ENCODE measurements at regions not wholly inside any gene's neighbourhood (a gene's known extent, or its start where the extent isn't known, plus 50 kb on each side); places are given as distances from the start of the nearest gene placed in this dataset.

DNA sequence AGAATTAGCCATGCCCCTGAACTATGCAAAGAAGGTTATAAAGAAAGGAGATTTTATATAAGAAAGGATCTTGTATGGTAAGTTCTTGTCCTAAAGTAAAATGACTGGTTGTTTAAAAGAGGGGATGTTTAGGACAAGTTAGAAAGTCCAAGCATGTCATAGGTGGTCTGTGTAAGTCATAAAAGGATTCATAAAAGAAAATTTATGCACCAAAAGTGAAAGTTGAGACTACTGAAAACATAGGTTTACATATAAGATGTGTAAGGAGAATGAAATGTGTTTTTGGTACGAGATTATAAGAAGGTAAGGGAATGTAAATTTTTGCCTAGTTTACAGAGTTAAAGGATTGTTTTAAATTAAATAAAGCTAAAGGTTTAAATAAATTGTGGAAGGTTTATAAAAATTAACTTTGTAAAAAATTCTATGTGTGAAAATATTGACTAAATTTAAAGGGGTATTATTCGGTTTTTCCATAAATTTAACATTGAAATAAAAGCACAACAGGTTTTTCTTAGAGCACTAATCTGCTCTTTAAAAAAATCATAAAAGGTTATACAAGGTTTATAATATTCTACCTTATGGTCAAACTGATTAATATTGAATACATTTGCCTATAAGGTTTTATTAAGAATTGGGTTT is 93.6 kb upstream of the UST start:
- DNase-seq (ENCODE audit: low spot score): no peak

DNA sequence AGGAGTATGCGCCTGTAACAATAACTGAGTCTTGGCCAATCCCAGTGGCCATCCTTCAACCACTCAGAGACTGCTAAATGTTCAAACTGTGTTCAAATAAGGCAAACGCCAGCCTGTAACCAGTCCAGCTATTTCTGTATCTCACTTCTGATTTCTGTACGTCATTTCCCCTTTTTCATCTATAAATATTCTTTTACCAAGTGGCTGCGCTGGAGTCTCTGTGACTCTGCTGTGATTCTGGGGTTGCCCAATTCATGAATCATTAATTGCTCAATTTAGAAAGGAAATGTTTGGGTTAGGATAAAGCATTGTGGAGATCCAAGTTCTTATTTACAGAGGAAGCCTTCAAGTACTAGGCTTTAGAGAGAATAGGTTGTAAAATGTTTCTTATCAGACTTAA is 89.8 kb upstream of the UST start:
- DNase-seq (ENCODE audit: low spot score): no peak

DNA sequence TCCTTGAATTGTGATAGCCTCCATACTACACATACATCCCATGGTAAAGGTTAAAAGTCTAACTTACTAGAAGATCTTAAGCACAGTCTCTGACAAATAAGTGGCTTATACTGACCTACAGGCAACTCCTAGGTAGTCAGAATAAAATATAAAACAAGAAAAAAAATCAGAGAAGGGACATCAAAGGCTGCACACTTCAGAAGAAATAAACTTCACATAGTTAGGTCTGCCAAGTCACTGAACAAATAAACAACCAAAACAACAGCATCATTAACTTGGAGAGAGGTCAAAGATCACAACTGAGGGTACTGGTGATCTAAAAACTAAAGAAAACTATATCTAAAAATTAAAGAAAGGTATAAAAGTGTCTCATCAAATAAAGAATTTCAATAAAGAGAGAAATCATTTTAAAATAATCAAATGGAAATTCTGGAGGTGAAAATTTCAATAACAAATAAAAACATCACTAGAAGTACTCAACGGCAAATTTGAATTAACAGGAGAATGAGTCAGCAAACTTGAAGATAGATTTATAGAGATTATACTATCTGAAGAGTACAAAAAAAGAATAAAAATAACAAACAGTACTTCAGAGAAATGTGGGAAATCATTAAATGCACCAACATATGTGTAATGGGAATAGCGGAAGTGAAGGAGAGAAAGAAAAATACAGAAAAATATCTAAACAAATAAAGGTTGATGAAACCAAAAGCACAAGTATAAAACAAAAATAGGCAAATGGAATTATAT is 88.0 kb upstream of the UST start:
- DNase-seq (ENCODE audit: low spot score): no peak

DNA sequence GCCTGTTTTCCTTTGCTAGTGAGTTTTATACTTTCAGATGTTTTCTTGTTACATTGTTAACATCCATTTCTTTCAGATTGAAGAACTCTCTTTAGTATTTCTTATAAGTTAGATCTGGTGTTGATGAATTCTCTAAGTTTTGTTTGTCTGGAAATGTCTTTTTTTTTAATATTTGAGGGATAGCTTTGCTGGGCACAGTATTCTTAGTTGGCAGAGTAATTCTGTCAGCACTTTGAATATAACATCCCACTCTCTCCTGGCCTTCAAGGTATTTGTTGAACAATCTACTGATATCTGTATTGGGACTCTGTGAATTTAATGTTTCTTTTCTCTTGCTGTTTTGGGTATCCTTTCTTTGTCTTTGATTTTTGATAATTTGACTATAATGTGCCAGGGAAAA is 79.4 kb upstream of the UST start:
- DNase-seq (ENCODE audit: low spot score): no peak

DNA sequence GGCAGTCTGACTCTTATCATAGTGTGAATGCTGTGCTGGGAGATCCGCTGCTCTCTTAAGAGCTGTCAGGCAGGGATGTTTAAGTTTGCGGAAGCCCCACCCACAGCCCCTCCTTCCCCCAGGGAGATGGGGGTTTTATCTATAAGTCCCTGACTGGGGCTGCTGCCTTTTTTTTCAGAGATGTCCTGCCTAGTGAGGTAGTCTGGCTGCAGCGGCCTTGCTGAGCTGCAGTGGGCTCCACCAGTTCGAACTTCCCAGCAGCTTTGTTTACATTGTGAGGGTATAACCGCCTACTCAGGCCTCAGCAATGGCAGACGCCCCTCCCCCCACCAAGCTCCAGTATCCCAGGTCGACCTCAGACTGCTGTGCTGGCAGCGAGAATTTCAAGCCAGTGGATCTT is 75.7 kb upstream of the UST start:
- DNase-seq (ENCODE audit: low spot score): no peak

DNA sequence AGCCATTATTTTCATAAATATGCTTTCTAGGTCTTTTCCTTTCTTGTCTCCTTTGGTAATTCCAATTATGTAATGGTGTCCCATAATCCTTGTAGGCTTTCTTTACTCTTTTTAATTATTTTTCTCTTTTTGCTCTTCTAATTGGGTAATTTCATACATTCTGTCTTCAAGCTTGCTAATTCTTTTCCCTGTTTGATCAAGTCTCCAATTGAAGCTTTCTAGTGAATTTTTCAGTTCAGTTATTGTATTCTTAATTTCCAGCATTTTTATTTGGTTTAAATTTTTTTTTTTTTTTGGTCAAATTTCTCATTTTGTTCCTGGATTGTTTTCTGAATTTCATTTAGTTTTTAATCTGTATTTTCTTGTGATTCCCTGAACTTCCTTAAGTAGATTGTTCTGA is 74.9 kb upstream of the UST start:
- no peak for DNase-seq (ENCODE audit: low spot score)

DNA sequence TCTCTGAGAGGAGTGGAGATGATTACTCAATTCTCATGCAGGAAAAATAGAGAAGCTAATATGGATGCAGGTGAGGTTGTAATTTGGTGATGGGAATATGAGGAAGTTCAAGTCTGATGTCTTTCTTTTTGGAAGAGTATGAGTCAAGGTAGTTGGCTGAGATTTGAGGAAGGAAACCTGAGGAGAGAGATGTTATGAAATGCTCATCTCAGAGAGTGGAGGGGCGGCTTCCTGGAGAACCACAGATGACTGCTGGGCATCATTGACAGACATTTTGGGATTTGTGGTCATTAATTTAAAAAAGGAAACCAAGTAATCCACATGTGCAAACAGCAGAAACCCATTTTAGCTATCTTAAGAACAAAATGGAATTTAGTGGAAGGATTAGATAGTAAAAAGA is 72.5 kb upstream of the UST start:
- DNase-seq (ENCODE audit: low spot score): no peak

DNA sequence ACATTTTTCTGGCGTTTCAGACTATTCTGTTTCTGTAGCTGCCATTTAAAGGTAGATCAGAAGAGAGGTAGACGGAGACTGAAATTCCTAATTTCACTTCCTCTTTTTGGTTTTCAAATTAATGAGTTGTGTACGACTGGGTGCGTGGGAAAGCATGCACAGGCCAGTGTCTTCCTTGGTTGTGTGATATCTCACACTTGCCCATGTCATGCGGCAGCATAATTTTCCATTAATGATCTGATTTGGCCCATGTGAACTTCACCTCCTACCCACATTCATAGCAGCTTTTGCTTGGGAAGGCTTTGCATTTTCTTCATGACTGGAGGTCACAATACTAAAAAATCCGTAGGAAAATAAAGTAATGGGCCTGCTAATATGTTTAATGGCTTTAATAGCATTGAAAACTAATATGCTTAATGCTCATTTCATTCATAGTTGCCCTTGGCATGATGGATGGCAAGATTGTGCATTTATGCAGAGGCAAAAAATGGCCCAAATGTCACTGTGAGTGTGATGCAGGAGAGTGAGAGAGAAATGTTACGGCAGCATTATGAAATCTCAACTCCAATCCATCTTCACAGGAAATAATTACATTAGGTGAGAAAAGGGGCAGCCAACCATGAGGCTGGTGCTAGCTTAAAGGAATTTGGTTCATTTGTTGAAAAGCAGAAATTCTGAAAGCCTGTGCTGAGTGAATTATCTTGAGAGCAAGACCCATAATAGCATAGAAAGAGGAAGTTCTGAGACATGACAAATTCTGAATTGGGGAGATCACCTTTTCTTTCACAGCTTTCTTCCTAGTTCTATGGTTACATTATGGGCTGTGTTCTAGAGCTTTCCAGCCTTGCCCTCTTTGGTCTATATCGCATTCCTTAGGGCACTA is 69.0 kb upstream of the UST start:
- no peak for DNase-seq (ENCODE audit: low spot score)

DNA sequence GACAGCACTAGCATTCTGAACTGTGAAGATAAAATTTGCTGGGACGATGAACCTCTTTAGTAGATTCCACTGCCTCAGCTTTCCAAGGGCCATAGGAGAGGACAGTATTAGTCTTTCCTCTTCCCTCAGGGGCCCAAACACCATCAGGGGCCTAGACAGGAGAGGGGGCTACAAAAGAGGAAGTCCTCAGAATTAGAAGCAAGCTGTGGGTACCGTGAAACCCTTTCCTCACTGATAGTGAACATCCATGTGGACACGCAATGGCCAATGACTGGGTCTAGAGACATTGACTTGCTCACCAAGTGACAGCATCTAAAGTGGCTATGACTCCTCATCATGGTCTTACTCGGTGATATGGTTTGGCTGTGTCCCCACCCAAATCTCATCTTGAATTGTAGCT is 68.1 kb upstream of the UST start:
- DNase-seq (ENCODE audit: low spot score): no peak

DNA sequence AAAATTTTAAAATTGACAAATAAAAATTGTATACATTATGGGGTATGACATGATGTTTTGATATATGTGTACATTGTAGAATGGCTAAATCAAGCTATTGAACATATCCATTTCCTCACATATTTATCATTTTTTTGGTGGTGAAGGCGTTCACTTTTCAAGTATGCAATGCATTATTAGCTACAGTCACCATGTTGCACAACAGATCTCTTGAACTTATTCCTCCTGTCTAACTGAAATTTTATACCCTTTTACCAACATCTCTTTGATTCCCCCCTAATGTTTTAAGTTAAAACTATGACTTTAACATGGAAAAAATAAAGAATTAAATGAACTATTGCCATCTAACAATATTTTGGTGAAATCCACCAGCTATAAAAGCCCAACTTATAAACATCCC is 65.2 kb upstream of the UST start:
- DNase-seq (ENCODE audit: low spot score): no peak

DNA sequence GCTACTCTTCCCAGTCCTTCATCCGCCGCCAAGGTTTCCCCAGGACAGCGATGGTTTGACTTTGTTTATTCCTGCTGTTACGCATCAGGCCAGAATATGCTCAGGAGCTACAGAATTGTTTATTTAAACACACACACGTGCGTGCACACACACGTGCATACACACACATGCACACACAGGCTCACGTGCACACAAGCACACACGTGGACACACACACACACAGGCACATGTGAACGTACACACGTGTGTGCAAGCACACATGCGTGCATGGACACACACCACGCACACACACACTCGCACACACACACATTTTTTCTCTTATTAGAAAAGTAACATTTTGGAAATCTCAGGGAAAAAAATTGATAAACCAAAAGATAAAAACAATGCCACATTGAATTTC is 64.6 kb upstream of the UST start:
- DNase-seq (ENCODE audit: low spot score): no peak

DNA sequence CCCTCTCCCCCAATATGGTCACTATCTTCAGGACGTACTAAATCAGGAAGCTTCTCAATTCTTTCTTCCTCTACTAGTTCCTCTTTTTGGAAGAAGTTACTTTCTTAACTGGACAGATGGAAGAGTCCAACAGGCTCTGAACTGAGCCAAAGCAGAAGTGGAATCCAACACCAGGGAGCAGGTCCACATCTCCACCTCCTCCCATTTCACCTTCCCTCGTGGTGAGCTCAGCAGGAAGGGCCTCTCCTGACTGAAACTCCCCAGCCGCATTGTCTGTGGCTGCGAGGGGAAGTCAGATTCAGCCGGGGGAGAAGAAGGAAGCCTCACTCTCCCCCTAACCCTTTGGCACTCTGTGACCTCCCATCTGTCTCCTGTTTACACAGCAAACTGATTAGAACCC is 63.8 kb upstream of the UST start:
- no peak for DNase-seq (ENCODE audit: low spot score)

DNA sequence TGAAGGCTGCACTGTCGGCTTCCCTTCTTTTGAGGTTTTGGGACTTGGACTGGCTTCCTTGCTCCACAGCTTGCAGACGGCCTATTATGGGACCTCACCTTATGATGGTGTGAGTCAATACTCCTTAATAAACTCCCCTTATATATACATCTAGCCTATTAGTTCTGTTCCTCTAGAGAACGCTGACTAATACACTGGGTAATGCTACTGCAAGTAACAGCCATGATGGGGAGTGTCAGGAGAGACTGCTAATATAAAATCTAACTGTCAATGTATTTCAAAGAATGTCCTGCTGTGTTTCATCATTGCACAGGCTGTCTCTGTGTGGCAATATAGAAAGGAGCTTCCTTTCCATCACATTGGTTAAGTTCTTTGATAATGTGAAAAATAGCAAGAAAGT is 57.7 kb upstream of the UST start:
- DNase-seq (ENCODE audit: low spot score): no peak

DNA sequence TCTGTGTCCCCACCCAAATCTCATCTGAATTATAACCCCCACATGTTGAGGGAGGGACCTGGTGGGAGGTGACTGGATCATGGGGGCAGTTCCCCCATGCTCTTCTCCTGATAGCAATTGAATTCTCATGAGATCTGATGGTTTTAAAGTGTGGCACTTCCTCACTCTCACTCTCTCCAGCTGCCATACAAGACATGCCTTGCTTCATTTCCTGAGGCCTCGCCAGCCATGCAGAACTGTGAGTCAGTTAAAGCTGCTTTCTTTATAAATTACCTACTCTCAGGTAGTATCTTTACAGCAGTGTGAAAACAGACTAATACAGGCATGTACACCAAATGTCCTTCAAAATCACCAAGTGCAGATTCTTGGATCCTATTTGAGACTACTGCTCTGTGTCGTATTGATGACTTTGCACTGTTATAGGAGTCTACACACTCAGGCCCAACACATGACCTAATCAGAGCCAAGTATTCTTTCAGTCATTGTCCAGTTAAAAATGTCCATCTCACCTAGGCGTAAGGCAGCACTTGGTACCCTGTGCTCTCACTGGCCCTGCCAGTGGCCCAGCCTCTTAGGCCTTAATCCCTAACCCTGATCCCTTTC is 52.8 kb upstream of the UST start:
- DNase-seq (ENCODE audit: low spot score): no peak
